ENCODE measurements at regions not wholly inside any gene's neighbourhood (a gene's known extent, or its start where the extent isn't known, plus 50 kb on each side); places are given as distances from the start of the nearest gene placed in this dataset.

DNA sequence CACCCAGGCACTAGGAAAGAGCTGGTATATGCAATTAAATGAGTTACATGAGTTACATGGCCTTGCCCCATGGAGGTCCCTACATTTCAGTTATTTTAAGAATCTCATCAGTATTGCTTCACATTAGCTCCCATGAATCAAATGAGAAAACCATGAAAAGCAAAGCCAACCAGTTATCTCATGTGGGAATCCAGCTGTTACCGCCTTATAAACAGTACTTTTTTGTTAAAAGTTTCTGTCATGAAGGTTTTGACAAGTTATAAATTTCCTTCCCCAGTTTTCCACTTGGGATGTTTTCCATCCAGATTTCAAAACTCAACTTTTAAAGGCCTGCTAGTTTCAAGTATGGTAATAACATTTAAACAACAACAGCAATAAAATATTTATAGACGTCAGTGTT lies 544.8 kb downstream of the NUF2 start:
- Histone ChIP-seq H3K27ac (ENCODE audit: low read depth, low read length) (no peak overlapping the region), H3K9me3 (ENCODE audit: control insufficient read depth in 1 of 2, low read length in 2 of 2) (no peaks in the 10 kb centered on the region), H3K36me3 (ENCODE audit: insufficient read depth, low read length) (no peaks in the 10 kb centered on the region), H3K4me1 (ENCODE audit: insufficient read depth, low read length) (no peaks in the 10 kb centered on the region), H3K27me3 (ENCODE audit: insufficient read depth, low read length) (no peaks in the 10 kb centered on the region), H3K4me3 (ENCODE audit: low read length in 2 of 2) (no peak overlapping the region)
- DNase-seq, result no peak
- Mint-ChIP-seq H3K4me1 (no peaks in the 10 kb centered on the region), H3K27ac (no peak overlapping the region), H3K36me3 (no peaks in the 10 kb centered on the region), H3K9me3 (peaks cover 0 to 29% (median 12%) of the 10 kb centered on the region in 8 donors), H3K4me3 (no peak overlapping the region), H3K27me3 (no peaks in the 10 kb centered on the region)
- CTCF ChIA-PET (ENCODE audit: partially characterized antibody), result no interaction called here
- POLR2A ChIA-PET (ENCODE audit: partially characterized antibody), result no interaction called here
- intact Hi-C loops (cut with micrococcal nuclease), result no loop called here

DNA sequence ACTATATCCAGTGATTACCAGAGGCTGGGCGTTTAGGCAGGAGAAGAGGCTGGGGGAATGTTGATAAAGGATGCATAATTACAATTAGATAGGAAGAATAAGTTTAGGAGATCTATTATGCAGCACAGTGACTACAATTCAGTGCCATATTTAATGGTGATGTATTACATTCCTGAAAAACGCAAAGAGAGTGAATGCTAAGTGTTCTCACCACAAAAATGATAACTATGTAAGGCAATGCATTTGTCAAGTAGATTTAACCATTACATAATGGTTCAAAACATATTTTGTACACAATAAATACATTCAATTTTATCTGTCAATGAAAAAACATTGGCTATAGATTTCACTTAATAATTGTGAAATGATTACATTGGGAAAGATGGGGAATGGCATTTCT lies 548.9 kb downstream of the NUF2 start:
- intact Hi-C loops (cut with micrococcal nuclease), result no loop called here
- no peak for DNase-seq
- no peaks in the 10 kb centered on the region for H3K4me1 ChIP-seq (ENCODE audit: insufficient read depth, low read length)
- Mint-ChIP-seq H3K27ac (no peak overlapping the region), H3K36me3 (no peaks in the 10 kb centered on the region), H3K9me3 (peaks cover 4 to 40% (median 12%) of the 10 kb centered on the region in 8 donors), H3K27me3 (no peaks in the 10 kb centered on the region), H3K4me3 (no peak overlapping the region), H3K4me1 (no peaks in the 10 kb centered on the region)
- no peaks in the 10 kb centered on the region for H3K9me3 ChIP-seq (ENCODE audit: control insufficient read depth in 1 of 2, low read length in 2 of 2)
- ChIA-PET POLR2A (ENCODE audit: partially characterized antibody) (no interaction called here), CTCF (ENCODE audit: partially characterized antibody) (no interaction called here)
- no peak overlapping the region for H3K4me3 ChIP-seq (ENCODE audit: low read length in 2 of 2)
- H3K27ac ChIP-seq (ENCODE audit: low read depth, low read length), result no peak overlapping the region
- no peaks in the 10 kb centered on the region for H3K27me3 ChIP-seq (ENCODE audit: insufficient read depth, low read length)
- no peaks in the 10 kb centered on the region for H3K36me3 ChIP-seq (ENCODE audit: insufficient read depth, low read length)

GRCh38 chr1:163872067-163872466 lies 550.3 kb downstream of the NUF2 start:
- H3K4me1 Mint-ChIP-seq, result no peaks in the 10 kb centered on the region
- H3K36me3 Mint-ChIP-seq, result no peaks in the 10 kb centered on the region
- H3K4me3 Mint-ChIP-seq, result no peak overlapping the region
- no peaks in the 10 kb centered on the region for H3K27me3 Mint-ChIP-seq
- POLR2A ChIA-PET (ENCODE audit: partially characterized antibody), result no interaction called here
- intact Hi-C loops (cut with micrococcal nuclease), result no loop called here
- peaks cover 3 to 27% (median 12%) of the 10 kb centered on the region in 8 donors for H3K9me3 Mint-ChIP-seq
- H3K4me3 ChIP-seq (ENCODE audit: low read length in 2 of 2), result no peak overlapping the region
- H3K27ac Mint-ChIP-seq, result no peak overlapping the region
- no peak for DNase-seq
- CTCF ChIA-PET (ENCODE audit: partially characterized antibody), result no interaction called here
- H3K27me3 ChIP-seq (ENCODE audit: insufficient read depth, low read length), result no peaks in the 10 kb centered on the region
- H3K4me1 ChIP-seq (ENCODE audit: insufficient read depth, low read length), result no peaks in the 10 kb centered on the region
- no peaks in the 10 kb centered on the region for H3K9me3 ChIP-seq (ENCODE audit: control insufficient read depth in 1 of 2, low read length in 2 of 2)
- H3K36me3 ChIP-seq (ENCODE audit: insufficient read depth, low read length), result no peaks in the 10 kb centered on the region
- H3K27ac ChIP-seq (ENCODE audit: low read depth, low read length), result no peak overlapping the region

- CTCF ChIA-PET (ENCODE audit: partially characterized antibody), result no interaction called here
- Histone ChIP-seq H3K27ac (ENCODE audit: low read depth, low read length) (no peak overlapping the region), H3K27me3 (ENCODE audit: insufficient read depth, low read length) (no peaks in the 10 kb centered on the region), H3K4me1 (ENCODE audit: insufficient read depth, low read length) (no peaks in the 10 kb centered on the region), H3K36me3 (ENCODE audit: insufficient read depth, low read length) (no peaks in the 10 kb centered on the region), H3K9me3 (ENCODE audit: control insufficient read depth in 1 of 2, low read length in 2 of 2) (no peaks in the 10 kb centered on the region), H3K4me3 (ENCODE audit: low read length in 2 of 2) (no peak overlapping the region)
- Mint-ChIP-seq H3K27ac (no peak overlapping the region), H3K36me3 (no peaks in the 10 kb centered on the region), H3K9me3 (peaks cover 2 to 20% (median 7%) of the 10 kb centered on the region in 8 donors), H3K27me3 (no peaks in the 10 kb centered on the region), H3K4me3 (no peak overlapping the region), H3K4me1 (no peaks in the 10 kb centered on the region)
- POLR2A ChIA-PET (ENCODE audit: partially characterized antibody), result no interaction called here
- intact Hi-C loops (cut with micrococcal nuclease), result no loop called here
- DNase-seq, result no peak
Measured at GRCh38 chr1:163874070-163874469, 552.3 kb downstream of the NUF2 start.

- ChIA-PET POLR2A (ENCODE audit: partially characterized antibody) (no interaction called here), CTCF (ENCODE audit: partially characterized antibody) (interaction anchor here (0.7 kb wide), 1 partner anchor 11 kb away, joined by 3 read pairs; no protein-coding TSS in a partner anchor)
- H3K4me3 Mint-ChIP-seq, result no peak overlapping the region
- peaks cover 2 to 19% (median 7%) of the 10 kb centered on the region in 8 donors for H3K9me3 Mint-ChIP-seq
- Histone ChIP-seq H3K9me3 (ENCODE audit: control insufficient read depth in 1 of 2, low read length in 2 of 2) (no peaks in the 10 kb centered on the region), H3K27ac (ENCODE audit: low read depth, low read length) (no peak overlapping the region), H3K36me3 (ENCODE audit: insufficient read depth, low read length) (no peaks in the 10 kb centered on the region), H3K27me3 (ENCODE audit: insufficient read depth, low read length) (no peaks in the 10 kb centered on the region), H3K4me1 (ENCODE audit: insufficient read depth, low read length) (no peaks in the 10 kb centered on the region), H3K4me3 (ENCODE audit: low read length in 2 of 2) (no peak overlapping the region)
- H3K27ac Mint-ChIP-seq, result no peak overlapping the region
- intact Hi-C loops (cut with micrococcal nuclease), result no loop called here
- H3K36me3 Mint-ChIP-seq, result no peaks in the 10 kb centered on the region
- no peaks in the 10 kb centered on the region for H3K4me1 Mint-ChIP-seq
- no peaks in the 10 kb centered on the region for H3K27me3 Mint-ChIP-seq
- DNase-seq, result no peak
Measured at GRCh38 chr1:163875200-163875926, 553.6 kb downstream of the NUF2 start.

- Histone ChIP-seq H3K4me3 (ENCODE audit: low read length in 2 of 2) (no peak overlapping the region), H3K4me1 (ENCODE audit: insufficient read depth, low read length) (no peaks in the 10 kb centered on the region), H3K27ac (ENCODE audit: low read depth, low read length) (no peak overlapping the region), H3K27me3 (ENCODE audit: insufficient read depth, low read length) (no peaks in the 10 kb centered on the region), H3K36me3 (ENCODE audit: insufficient read depth, low read length) (no peaks in the 10 kb centered on the region), H3K9me3 (ENCODE audit: control insufficient read depth in 1 of 2, low read length in 2 of 2) (no peaks in the 10 kb centered on the region)
- CTCF ChIA-PET (ENCODE audit: partially characterized antibody), result no interaction called here
- DNase-seq, result no peak
- Mint-ChIP-seq H3K4me1 (no peaks in the 10 kb centered on the region), H3K9me3 (peaks cover 2 to 19% (median 7%) of the 10 kb centered on the region in 8 donors), H3K4me3 (no peak overlapping the region), H3K36me3 (no peaks in the 10 kb centered on the region), H3K27ac (no peak overlapping the region), H3K27me3 (no peaks in the 10 kb centered on the region)
- intact Hi-C loops (cut with micrococcal nuclease), result no loop called here
- POLR2A ChIA-PET (ENCODE audit: partially characterized antibody), result no interaction called here
Measured at GRCh38 chr1:163875927-163876320, 554.2 kb downstream of the NUF2 start.

DNA sequence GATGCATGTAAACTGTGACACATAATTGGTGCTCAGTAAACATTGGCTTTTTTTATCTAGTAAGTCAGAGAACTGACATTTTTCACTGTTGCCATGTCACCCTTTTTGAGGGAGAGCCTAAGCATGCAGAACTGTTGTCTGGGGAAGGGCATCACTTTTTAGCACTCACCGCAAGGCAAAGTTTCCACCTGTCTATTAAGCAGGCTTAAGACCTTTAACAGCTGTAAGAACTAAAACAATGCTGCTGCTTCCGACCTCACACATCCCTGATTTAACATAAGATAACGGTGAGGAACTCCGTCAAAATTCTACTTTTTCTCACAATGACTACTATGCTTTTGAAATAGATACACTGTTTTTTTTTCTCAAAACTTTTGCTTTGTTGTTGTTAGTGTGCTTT lies 554.8 kb downstream of the NUF2 start:
- Mint-ChIP-seq H3K27ac (no peak overlapping the region), H3K4me3 (no peak overlapping the region), H3K36me3 (no peaks in the 10 kb centered on the region), H3K4me1 (no peaks in the 10 kb centered on the region), H3K9me3 (peaks cover 2 to 19% (median 7%) of the 10 kb centered on the region in 8 donors), H3K27me3 (no peaks in the 10 kb centered on the region)
- H3K27me3 ChIP-seq (ENCODE audit: insufficient read depth, low read length), result no peaks in the 10 kb centered on the region
- H3K9me3 ChIP-seq (ENCODE audit: control insufficient read depth in 1 of 2, low read length in 2 of 2), result no peaks in the 10 kb centered on the region
- ChIA-PET POLR2A (ENCODE audit: partially characterized antibody) (no interaction called here), CTCF (ENCODE audit: partially characterized antibody) (no interaction called here)
- H3K36me3 ChIP-seq (ENCODE audit: insufficient read depth, low read length), result no peaks in the 10 kb centered on the region
- H3K4me3 ChIP-seq (ENCODE audit: low read length in 2 of 2), result no peak overlapping the region
- no peak for DNase-seq
- no peaks in the 10 kb centered on the region for H3K4me1 ChIP-seq (ENCODE audit: insufficient read depth, low read length)
- no peak overlapping the region for H3K27ac ChIP-seq (ENCODE audit: low read depth, low read length)
- intact Hi-C loops (cut with micrococcal nuclease), result no loop called here

DNA sequence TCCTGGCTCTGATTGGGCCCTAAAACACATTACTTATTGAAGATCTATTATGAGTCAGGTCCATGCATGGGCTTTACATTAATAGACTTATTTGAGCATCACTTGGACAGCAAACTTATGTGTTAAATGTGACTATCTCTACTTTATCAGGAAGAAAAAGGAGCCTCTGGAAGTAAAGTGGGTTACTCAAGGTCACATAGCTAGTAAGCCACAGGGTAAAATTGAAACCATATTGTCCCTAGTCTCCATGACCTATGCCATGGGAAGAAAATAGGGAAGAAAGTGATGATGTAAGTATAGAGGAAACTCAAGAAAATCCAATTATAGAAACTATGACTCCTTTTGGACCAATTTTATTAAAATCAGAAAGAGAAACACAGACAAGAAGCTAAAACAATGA lies 555.3 kb downstream of the NUF2 start:
- Mint-ChIP-seq H3K9me3 (peaks cover 2 to 19% (median 7%) of the 10 kb centered on the region in 8 donors), H3K27me3 (no peaks in the 10 kb centered on the region), H3K4me3 (no peak overlapping the region), H3K36me3 (no peaks in the 10 kb centered on the region), H3K4me1 (no peaks in the 10 kb centered on the region), H3K27ac (no peak overlapping the region)
- Histone ChIP-seq H3K4me3 (ENCODE audit: low read length in 2 of 2) (no peak overlapping the region), H3K36me3 (ENCODE audit: insufficient read depth, low read length) (no peaks in the 10 kb centered on the region), H3K9me3 (ENCODE audit: control insufficient read depth in 1 of 2, low read length in 2 of 2) (no peaks in the 10 kb centered on the region), H3K27me3 (ENCODE audit: insufficient read depth, low read length) (no peaks in the 10 kb centered on the region), H3K27ac (ENCODE audit: low read depth, low read length) (no peak overlapping the region), H3K4me1 (ENCODE audit: insufficient read depth, low read length) (no peaks in the 10 kb centered on the region)
- no peak for DNase-seq
- intact Hi-C loops (cut with micrococcal nuclease), result no loop called here
- CTCF ChIA-PET (ENCODE audit: partially characterized antibody), result no interaction called here
- POLR2A ChIA-PET (ENCODE audit: partially characterized antibody), result no interaction called here
